Spinal cord (tissue), 9 donors: ENCODE measurements at regions not wholly inside any gene's neighbourhood (a gene's known extent, or its start where the extent isn't known, plus 50 kb on each side); places are given as distances from the start of the nearest gene placed in this dataset.

Experiments used
- DNase-seq, 6 donors: peaks; one replicate each; pipeline versions ENCODE4 v3.0.0 to v3.0.0-alpha.2; 2013 to 2015; ENCODE audit warnings: low spot score in 6 of 6, low read depth in 4 of 6
- H3K27ac ChIP-seq: one replicate; pipeline ENCODE4 v1.5.1; 2013; ENCODE audit warnings: low read depth, low read length, control low read depth
- H3K27me3 ChIP-seq: one replicate; pipeline ENCODE4 v1.6.1; 2013; ENCODE audit warnings: low read length; ENCODE audit not compliant: control insufficient read depth, insufficient read depth
- H3K36me3 ChIP-seq: one replicate; pipeline ENCODE4 v1.6.1; 2013; ENCODE audit warnings: low read length; ENCODE audit not compliant: control insufficient read depth, insufficient read depth
- H3K4me1 ChIP-seq: one replicate; pipeline ENCODE4 v1.6.1; 2013; ENCODE audit warnings: low read length; ENCODE audit not compliant: control insufficient read depth, insufficient read depth
- H3K4me3 ChIP-seq: one replicate; pipeline ENCODE4 v1.5.1; 2013; ENCODE audit warnings: low read depth, low read length, control low read depth
- H3K9me3 ChIP-seq: one replicate; pipeline ENCODE4 v1.6.1; 2013; ENCODE audit warnings: low read length; ENCODE audit not compliant: control insufficient read depth, insufficient read depth
- WGBS: methylation state at CpG from one replicate; pipeline ENCODE4 v1.1.5; 2013; ENCODE audit warnings: missing lambda C conversion rate; ENCODE audit not compliant: insufficient coverage; 5-methylcytosine and 5-hydroxymethylcytosine counted together
- donor health status: healthy.

DNA sequence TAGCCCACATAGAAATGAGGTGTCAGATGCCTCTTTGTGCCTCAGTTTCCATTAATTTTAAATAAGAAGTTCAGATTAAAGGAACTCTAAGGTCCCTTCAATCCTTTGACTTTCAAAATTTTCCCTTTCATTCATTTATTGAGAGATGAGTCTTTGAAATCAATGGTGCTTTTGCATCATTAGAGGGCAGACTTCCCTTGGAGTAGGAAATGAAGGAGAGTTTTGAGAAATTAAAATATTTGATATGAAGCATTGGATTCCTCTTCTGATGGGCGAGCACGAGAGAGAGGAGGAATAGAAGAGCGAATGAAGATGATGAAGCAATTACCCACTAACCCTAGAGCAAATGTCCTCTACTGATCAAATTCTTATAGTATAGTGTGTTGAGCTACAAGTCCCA lies 105.7 kb downstream of the EDN1 start:
- no peaks in the 10 kb centered on the region for H3K27me3 ChIP-seq
- H3K9me3 ChIP-seq: no peaks in the 10 kb centered on the region
- H3K36me3 ChIP-seq: no peaks in the 10 kb centered on the region
- no CpG with 5 or more reads among the region's 3 CpGs for WGBS
- no peak overlapping the region for H3K4me3 ChIP-seq
- no peaks in the 10 kb centered on the region for H3K4me1 ChIP-seq
- DNase-seq: peak in 1 of 6 donors; percentile 23
- no peak overlapping the region for H3K27ac ChIP-seq

DNA sequence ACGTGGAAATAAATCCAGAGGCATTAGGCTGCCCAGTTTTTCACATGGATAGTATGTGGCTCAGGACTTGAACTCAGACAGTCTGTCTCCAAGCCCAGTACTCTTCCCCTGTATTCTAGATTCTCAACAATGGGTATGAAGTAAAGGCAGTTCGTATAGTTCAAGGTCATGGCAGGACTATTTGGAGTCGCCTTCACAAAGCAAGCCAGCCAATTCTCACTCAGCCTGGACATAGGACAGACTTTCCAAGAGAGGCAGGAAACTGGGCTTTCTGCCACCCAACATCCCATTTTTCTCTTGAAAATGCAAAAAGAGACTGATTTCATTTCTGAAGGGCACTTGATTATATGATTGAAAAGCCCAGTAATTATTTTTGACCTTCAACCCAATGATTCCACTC lies 111.0 kb downstream of the EDN1 start:
- H3K27me3 ChIP-seq: no peaks in the 10 kb centered on the region
- H3K36me3 ChIP-seq: no peaks in the 10 kb centered on the region
- H3K4me1 ChIP-seq: no peaks in the 10 kb centered on the region
- H3K27ac ChIP-seq: no peak overlapping the region
- H3K9me3 ChIP-seq: no peaks in the 10 kb centered on the region
- no peak overlapping the region for H3K4me3 ChIP-seq
- no CpG with 5 or more reads among the region's 3 CpGs for WGBS
- no peak for DNase-seq

DNA sequence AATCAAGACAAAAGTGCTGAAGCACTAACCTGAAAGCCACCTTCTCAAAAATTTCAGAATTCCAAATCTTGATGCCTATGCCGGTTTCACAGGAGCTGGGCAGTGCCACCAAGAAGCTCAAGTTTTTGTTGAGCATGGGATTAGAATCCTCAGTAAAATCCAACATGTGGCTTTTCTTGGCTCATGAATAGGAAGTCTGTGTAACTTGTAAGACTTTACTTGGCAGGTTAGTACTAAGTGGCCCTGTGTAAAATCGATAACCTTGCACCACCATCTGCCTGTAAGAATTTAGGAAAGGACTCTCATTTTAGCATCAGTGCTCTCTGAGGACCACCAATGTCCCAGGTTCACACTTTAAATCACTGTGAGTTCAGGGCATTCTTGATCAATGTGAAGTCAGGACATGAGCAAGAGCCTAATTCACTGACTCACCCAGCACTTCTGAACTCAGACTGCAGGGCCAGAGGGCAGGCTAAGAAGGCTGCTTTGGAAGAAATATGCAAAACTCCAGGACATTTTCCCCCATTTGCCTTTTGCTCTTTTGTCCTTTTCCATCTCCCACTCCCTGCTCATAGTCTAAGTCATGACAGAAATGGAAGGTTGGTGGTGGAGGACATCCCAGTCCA lies 113.2 kb downstream of the EDN1 start:
- Histone ChIP-seq H3K4me1 (no peaks in the 10 kb centered on the region), H3K9me3 (no peaks in the 10 kb centered on the region), H3K36me3 (no peaks in the 10 kb centered on the region), H3K27ac (no peak overlapping the region), H3K27me3 (no peaks in the 10 kb centered on the region), H3K4me3 (no peak overlapping the region)
- WGBS: 100% methylated on average over 2 of the region's 2 CpGs
- no peak for DNase-seq

DNA sequence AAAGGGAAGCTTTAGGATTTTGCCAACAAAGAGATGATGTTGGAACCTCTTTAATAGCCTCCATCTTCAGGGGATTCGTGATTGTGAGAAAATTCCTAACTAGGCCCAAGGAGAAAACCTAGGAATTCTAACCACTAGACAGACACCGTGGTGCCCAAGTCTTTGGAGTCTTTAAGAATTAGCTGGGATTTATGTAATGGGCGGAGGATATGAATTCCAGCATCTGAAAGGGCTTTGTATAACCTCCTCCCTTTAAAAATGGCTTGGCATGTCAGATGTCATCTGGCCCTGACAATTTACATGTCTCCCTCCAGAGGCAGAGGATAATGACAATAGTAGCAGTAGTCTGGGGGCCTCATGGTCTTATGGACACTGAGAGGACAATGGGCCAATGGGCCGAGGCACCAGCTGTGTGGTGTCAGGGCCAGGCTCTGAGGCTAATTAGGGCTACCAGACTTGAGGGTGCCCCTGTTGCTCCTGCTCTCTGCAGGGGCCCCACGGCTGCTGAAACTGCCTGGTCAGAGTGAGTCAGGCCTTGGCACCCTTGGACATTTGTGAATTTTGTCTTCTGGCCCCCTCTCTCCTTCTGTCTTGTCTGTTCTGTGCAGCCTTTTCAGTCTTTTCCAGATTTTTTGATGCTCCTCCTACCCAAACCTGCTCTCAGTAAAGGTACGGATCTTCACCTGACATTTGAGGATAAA lies 113.9 kb downstream of the EDN1 start:
- Histone ChIP-seq H3K36me3 (no peaks in the 10 kb centered on the region), H3K4me3 (no peak overlapping the region), H3K9me3 (no peaks in the 10 kb centered on the region), H3K27me3 (no peaks in the 10 kb centered on the region), H3K27ac (no peak overlapping the region), H3K4me1 (no peaks in the 10 kb centered on the region)
- 76% methylated on average over 3 of the region's 6 CpGs for whole genome bisulfite sequencing
- no peak for DNase-seq

DNA sequence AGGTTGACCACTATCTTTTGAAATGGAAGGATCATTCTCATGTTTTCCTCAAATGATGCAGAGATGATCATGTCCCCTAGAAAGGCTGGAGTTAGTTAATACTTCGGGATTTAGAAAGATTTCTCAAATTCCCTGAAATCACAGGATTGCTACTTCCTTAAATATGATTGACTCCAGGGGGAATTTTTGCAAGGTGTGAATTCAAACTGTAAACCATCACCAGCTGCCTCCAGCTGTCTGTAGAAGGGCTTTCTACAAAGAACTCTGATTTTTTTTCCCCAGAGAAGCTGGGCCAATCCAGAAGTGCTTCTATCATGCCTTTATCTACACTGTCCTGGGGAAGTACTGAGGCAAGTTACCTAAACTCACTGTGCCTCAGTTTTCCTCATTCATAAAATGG lies 114.5 kb downstream of the EDN1 start:
- Histone ChIP-seq H3K27ac (no peak overlapping the region), H3K36me3 (no peaks in the 10 kb centered on the region), H3K4me3 (no peak overlapping the region), H3K27me3 (no peaks in the 10 kb centered on the region), H3K4me1 (no peaks in the 10 kb centered on the region), H3K9me3 (no peaks in the 10 kb centered on the region)
- no CpG with 5 or more reads among the region's 1 CpG for WGBS
- DNase-seq: no peak

DNA sequence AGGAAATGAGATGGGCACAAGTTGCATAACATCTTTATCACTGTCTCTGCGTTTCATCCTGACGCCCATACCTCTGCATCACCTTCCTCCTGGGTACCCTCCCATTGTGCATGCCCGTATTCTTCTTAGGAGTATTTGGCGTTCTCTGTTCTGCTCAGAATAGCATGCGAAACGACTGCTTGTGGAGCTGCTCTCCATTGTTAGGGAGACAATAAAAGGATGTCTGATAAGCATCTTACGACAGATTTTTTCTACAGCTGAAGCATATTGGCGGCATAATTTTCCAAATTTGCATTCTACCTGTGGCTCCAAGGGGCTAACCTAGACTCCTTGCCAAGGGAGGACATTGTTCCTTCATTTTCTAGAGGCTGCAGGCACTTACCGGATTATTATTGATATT lies 118.6 kb downstream of the EDN1 start:
- Histone ChIP-seq H3K4me3 (no peak overlapping the region), H3K36me3 (no peaks in the 10 kb centered on the region), H3K27ac (no peak overlapping the region), H3K27me3 (no peaks in the 10 kb centered on the region), H3K4me1 (no peaks in the 10 kb centered on the region), H3K9me3 (no peaks in the 10 kb centered on the region)
- peak in 1 of 6 donors; percentile 39 for DNase-seq
- 62% methylated on average over 9 of the region's 9 CpGs for WGBS

DNA sequence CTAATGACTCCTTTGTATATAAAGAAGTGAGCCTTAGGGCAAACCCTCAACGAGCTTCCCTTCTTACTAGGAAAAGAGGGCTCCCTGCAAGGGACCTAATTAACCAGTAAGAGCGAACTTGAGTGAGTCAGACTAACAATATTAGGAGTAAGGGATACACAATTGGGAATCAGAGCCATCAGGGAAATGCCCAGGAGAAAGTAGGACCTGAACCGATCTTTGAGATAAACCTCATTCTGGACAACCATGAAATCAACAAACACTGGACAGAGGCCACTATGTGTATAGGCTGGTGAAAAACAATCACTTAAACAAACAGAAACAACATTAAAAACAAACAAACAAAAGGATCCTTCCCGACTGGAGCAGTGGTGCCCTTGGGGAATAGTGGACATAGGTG lies 120.8 kb downstream of the EDN1 start:
- Histone ChIP-seq H3K36me3 (no peaks in the 10 kb centered on the region), H3K27ac (no peak overlapping the region), H3K4me3 (no peak overlapping the region), H3K27me3 (no peaks in the 10 kb centered on the region), H3K4me1 (no peaks in the 10 kb centered on the region), H3K9me3 (no peaks in the 10 kb centered on the region)
- no peak for DNase-seq
- WGBS: no CpG with 5 or more reads among the region's 4 CpGs

DNA sequence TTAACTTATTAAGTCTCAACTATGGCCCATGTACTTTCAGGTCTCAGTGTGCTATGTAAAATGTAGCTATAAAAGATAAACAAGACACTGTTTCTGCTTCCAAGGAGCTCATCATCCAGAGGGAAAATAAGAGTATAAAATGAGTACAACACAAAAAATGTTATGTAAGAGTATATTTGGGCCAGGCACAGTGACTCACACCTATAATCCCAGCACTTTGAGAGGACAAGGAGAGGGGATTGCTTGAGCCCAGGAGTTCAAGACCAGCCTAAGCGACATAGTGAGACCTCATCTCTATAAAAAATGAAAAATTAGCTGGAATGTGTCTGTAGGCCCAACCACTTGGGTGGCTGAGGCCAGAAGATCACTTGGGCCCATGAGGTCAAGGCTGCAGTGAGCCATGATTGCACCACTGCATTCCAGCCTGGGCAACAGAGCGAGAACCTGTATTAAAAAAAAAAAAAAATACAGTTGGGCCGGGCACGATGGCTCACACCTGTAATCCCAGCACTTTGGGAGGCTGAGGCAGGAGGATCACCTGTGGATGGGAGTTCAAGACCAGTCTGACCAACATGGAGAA lies 124.0 kb downstream of the EDN1 start:
- Histone ChIP-seq H3K36me3 (no peaks in the 10 kb centered on the region), H3K27me3 (no peaks in the 10 kb centered on the region), H3K9me3 (no peaks in the 10 kb centered on the region), H3K4me1 (no peaks in the 10 kb centered on the region), H3K4me3 (no peak overlapping the region), H3K27ac (no peak overlapping the region)
- no peak for DNase-seq
- no CpG with 5 or more reads among the region's 4 CpGs for WGBS

DNA sequence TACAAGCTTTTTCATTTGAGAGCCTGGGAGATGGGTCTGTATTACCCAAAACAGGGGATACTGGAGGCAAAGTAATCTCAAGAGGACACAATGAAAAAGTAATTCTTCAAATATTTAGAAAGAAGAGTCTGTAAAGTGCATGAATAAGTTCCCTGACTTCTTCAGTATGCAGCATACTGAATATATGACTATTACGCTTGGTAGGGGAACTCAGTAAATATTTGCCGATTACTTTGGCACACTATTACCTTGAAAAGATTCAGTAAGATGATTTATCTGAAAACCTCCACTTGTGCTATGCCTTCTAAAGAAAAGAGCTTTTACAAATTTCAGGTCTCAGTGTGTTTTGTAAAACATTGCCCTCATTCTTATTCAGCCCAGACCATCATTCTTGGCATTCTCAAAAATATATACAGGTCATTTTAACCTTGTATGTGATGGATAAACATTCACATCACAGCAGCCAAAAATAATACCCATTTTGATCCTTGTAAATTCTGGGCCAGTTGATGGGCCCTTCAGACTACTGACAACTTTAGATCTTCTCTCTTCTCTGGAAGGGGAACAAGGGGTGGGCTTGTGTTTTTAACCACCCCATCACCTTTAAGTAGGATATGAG lies 125.9 kb downstream of the EDN1 start:
- Histone ChIP-seq H3K27me3 (no peaks in the 10 kb centered on the region), H3K9me3 (no peaks in the 10 kb centered on the region), H3K27ac (no peak overlapping the region), H3K4me1 (no peaks in the 10 kb centered on the region), H3K36me3 (no peaks in the 10 kb centered on the region), H3K4me3 (no peak overlapping the region)
- no CpG with 5 or more reads among the region's 2 CpGs for WGBS
- DNase-seq: no peak
